ENCODE measurements at regions not wholly inside any gene's neighbourhood (a gene's known extent, or its start where the extent isn't known, plus 50 kb on each side); places are given as distances from the start of the nearest gene placed in this dataset.

DNA sequence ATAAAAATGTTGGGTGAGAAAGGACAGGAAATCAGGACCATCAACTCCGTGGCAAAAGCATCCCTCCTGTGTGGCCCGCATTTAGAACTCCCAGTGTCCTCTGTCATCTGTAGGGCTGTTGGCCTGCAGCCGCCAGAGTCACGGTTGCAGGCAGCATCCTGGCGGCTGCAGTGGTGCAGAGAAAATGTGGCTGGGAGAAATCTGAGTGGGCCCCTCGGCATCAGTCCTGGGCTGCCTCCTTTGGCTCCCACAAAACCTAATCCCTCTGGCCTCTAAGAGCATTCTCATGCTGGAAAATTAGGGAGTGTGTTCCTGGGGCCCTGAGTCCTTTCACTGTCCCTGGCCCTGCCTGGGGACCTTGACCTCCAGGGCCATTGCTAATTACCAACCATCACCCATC, 121.9 kb downstream of the WT1 start:
- no peak overlapping the region for H3K4me2 ChIP-seq (ENCODE audit: low read depth, low read length, poor library complexity, severe bottlenecking)
- H3K4me1 ChIP-seq (ENCODE audit: insufficient read depth, low read length, poor library complexity, severe bottlenecking) = peaks cover 33% of the 10 kb centered on the region
- TF ChIP-seq, protein P1, sequence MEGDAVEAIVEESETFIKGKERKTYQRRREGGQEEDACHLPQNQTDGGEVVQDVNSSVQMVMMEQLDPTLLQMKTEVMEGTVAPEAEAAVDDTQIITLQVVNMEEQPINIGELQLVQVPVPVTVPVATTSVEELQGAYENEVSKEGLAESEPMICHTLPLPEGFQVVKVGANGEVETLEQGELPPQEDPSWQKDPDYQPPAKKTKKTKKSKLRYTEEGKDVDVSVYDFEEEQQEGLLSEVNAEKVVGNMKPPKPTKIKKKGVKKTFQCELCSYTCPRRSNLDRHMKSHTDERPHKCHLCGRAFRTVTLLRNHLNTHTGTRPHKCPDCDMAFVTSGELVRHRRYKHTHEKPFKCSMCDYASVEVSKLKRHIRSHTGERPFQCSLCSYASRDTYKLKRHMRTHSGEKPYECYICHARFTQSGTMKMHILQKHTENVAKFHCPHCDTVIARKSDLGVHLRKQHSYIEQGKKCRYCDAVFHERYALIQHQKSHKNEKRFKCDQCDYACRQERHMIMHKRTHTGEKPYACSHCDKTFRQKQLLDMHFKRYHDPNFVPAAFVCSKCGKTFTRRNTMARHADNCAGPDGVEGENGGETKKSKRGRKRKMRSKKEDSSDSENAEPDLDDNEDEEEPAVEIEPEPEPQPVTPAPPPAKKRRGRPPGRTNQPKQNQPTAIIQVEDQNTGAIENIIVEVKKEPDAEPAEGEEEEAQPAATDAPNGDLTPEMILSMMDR (conservative IDR thresholded peaks at IDR 0.05; ENCODE audit: low read length) = no peak
- no peak for TF ChIP-seq EZH2phosphoT487 (IDR thresholded peaks at IDR 0.05; ENCODE audit: borderline replicate concordance)
- no peaks in the 10 kb centered on the region for H3K9me2 ChIP-seq (replicated peaks; ENCODE audit: low read depth, low read length)
- H4K20me1 ChIP-seq (ENCODE audit: insufficient read depth, low read length, poor library complexity, severe bottlenecking) = no peaks in the 10 kb centered on the region
- no peak overlapping the region for H3K4me3 ChIP-seq (ENCODE audit: low read length, poor library complexity, severe bottlenecking)
- peak overlapping the region; percentile 83; the same call in 1 of the 2 replicates for H2AFZ ChIP-seq (ENCODE audit: low read length)
- no peaks in the 10 kb centered on the region for H3K79me2 ChIP-seq (ENCODE audit: insufficient read depth, low read length)
- H3K9me3 ChIP-seq (ENCODE audit: insufficient read depth, low read depth, low read length) = no peaks in the 10 kb centered on the region
- H3K36me3 ChIP-seq (ENCODE audit: insufficient read depth, low read length) = no peaks in the 10 kb centered on the region
- 0 out of 2 replicates have a peak, but pooled peaks cover 3% of the 10 kb centered on the region for H3F3A ChIP-seq (ENCODE audit: low read depth)
- H3K27me3 ChIP-seq (ENCODE audit: insufficient read depth, low read length, poor library complexity, severe bottlenecking) = no peaks in the 10 kb centered on the region
- H3K9ac ChIP-seq (ENCODE audit: low read depth, low read length, poor library complexity, severe bottlenecking) = no peak overlapping the region

DNA sequence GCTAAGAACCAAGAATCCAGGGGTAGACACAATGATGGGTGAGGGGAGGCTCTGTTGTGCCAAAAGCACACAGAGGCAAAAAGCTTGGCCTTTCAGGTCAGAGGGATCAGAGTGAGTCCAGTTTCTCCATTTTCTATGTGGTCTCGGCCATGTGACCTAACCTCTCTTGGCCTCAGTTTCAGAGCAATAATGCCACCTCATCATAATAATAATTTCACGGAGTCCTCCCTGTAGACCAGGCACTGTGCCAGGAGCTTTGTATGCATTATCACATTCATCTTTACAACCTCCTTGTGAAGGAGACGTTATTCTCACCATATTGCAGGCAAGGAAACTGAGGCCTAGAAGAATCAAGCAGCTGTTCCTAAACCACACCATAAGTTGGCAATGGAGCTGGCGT, 120.2 kb downstream of the WT1 start:
- no peaks in the 10 kb centered on the region for H4K20me1 ChIP-seq (ENCODE audit: insufficient read depth, low read length, poor library complexity, severe bottlenecking)
- H3K27me3 ChIP-seq (ENCODE audit: insufficient read depth, low read length, poor library complexity, severe bottlenecking) = no peaks in the 10 kb centered on the region
- no peak overlapping the region for H3K9ac ChIP-seq (ENCODE audit: low read depth, low read length, poor library complexity, severe bottlenecking)
- no peak overlapping the region for H2AFZ ChIP-seq (ENCODE audit: low read length)
- H3K4me1 ChIP-seq (ENCODE audit: insufficient read depth, low read length, poor library complexity, severe bottlenecking) = peaks cover 33% of the 10 kb centered on the region
- H3K4me2 ChIP-seq (ENCODE audit: low read depth, low read length, poor library complexity, severe bottlenecking) = no peak overlapping the region
- no peaks in the 10 kb centered on the region for H3K9me3 ChIP-seq (ENCODE audit: insufficient read depth, low read depth, low read length)
- TF ChIP-seq, protein P1 (conservative IDR thresholded peaks at IDR 0.05; ENCODE audit: low read length) = no peak
- TF ChIP-seq EZH2phosphoT487 (IDR thresholded peaks at IDR 0.05; ENCODE audit: borderline replicate concordance) = no peak
- H3K79me2 ChIP-seq (ENCODE audit: insufficient read depth, low read length) = no peaks in the 10 kb centered on the region
- H3K9me2 ChIP-seq (replicated peaks; ENCODE audit: low read depth, low read length) = no peaks in the 10 kb centered on the region
- no peaks in the 10 kb centered on the region for H3K36me3 ChIP-seq (ENCODE audit: insufficient read depth, low read length)
- no peak overlapping the region for H3K4me3 ChIP-seq (ENCODE audit: low read length, poor library complexity, severe bottlenecking)
- H3F3A ChIP-seq (ENCODE audit: low read depth) = 0 out of 2 replicates have a peak, but pooled peaks cover 3% of the 10 kb centered on the region

DNA sequence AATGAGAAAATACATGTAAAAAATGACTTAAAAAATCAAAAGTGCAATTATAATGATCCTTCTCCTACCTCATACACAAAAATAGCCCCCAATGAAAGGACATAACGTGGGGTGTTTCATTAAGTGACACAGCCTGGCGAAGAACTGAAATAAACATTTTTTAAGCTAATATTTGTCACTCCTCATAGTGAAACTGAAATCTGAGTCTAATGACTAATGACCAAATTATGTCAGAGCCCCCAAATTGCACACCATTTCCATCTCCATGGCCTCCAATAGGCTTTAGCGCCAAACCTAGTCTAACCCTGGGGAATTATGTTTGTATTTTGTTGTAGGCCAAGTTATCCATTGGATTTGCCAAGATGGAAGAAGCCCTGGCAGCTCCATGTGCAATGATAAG, 119.1 kb downstream of the WT1 start:
- no peak overlapping the region for H3K4me3 ChIP-seq (ENCODE audit: low read length, poor library complexity, severe bottlenecking)
- TF ChIP-seq, protein P1 (conservative IDR thresholded peaks at IDR 0.05; ENCODE audit: low read length) = no peak
- no peak for TF ChIP-seq EZH2phosphoT487 (IDR thresholded peaks at IDR 0.05; ENCODE audit: borderline replicate concordance)
- peaks cover 33% of the 10 kb centered on the region for H3K4me1 ChIP-seq (ENCODE audit: insufficient read depth, low read length, poor library complexity, severe bottlenecking)
- no peaks in the 10 kb centered on the region for H3K27me3 ChIP-seq (ENCODE audit: insufficient read depth, low read length, poor library complexity, severe bottlenecking)
- H4K20me1 ChIP-seq (ENCODE audit: insufficient read depth, low read length, poor library complexity, severe bottlenecking) = no peaks in the 10 kb centered on the region
- H3K9ac ChIP-seq (ENCODE audit: low read depth, low read length, poor library complexity, severe bottlenecking) = no peak overlapping the region
- H3F3A ChIP-seq (ENCODE audit: low read depth) = 0 out of 2 replicates have a peak, but pooled peaks cover 3% of the 10 kb centered on the region
- H3K79me2 ChIP-seq (ENCODE audit: insufficient read depth, low read length) = no peaks in the 10 kb centered on the region
- H3K36me3 ChIP-seq (ENCODE audit: insufficient read depth, low read length) = no peaks in the 10 kb centered on the region
- no peaks in the 10 kb centered on the region for H3K9me2 ChIP-seq (replicated peaks; ENCODE audit: low read depth, low read length)
- H2AFZ ChIP-seq (ENCODE audit: low read length) = no peak overlapping the region
- no peaks in the 10 kb centered on the region for H3K9me3 ChIP-seq (ENCODE audit: insufficient read depth, low read depth, low read length)
- H3K4me2 ChIP-seq (ENCODE audit: low read depth, low read length, poor library complexity, severe bottlenecking) = peak overlapping the region; percentile 33
